Fibroblast of mammary gland (primary cell): ENCODE measurements at regions not wholly inside any gene's neighbourhood (a gene's known extent, or its start where the extent isn't known, plus 50 kb on each side); places are given as distances from the start of the nearest gene placed in this dataset.

Experiments
- DNase-seq: peaks from one replicate; pipeline ENCODE4 v3.0.0-alpha.2; 2010; ENCODE audit warnings: low read depth
- H3K4me3 ChIP-seq: 2 replicates; pipeline ENCODE4 v1.5.1; 2011; ENCODE audit warnings: low read depth, mild to moderate bottlenecking, low read length, moderate library complexity; ENCODE audit not compliant: control insufficient read depth
- TF ChIP-seq, protein P1 (sequence below): conservative IDR thresholded peaks from 2 replicates; pipeline ENCODE4 v1.5.1; 2011; ENCODE audit warnings: low read depth, low read length, inconsistent platforms; ENCODE audit not compliant: control insufficient read depth, insufficient read depth

DNA sequence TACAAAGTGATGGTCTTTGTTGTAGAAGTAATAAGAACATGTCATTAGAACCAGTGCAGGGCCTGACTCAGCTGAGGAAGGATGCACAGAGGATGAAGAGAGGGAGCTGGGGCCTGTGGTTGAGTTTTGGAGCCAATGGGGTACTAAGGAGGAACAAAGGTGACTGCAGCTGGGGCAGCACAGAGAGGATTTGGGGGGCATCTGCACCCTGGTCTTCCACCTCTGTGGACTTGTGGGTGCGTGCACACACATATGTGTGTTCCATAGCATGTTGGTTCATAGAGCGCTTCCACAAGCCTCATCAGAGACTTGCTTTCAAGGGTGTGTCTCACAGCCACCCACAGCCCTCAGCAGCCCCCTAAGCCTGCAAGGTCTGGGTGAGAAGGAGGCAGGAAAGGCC lies 650.3 kb upstream of the MGMT start:
- DNase-seq = no peak
- H3K4me3 ChIP-seq = no peak overlapping the region
- TF ChIP-seq, protein P1, sequence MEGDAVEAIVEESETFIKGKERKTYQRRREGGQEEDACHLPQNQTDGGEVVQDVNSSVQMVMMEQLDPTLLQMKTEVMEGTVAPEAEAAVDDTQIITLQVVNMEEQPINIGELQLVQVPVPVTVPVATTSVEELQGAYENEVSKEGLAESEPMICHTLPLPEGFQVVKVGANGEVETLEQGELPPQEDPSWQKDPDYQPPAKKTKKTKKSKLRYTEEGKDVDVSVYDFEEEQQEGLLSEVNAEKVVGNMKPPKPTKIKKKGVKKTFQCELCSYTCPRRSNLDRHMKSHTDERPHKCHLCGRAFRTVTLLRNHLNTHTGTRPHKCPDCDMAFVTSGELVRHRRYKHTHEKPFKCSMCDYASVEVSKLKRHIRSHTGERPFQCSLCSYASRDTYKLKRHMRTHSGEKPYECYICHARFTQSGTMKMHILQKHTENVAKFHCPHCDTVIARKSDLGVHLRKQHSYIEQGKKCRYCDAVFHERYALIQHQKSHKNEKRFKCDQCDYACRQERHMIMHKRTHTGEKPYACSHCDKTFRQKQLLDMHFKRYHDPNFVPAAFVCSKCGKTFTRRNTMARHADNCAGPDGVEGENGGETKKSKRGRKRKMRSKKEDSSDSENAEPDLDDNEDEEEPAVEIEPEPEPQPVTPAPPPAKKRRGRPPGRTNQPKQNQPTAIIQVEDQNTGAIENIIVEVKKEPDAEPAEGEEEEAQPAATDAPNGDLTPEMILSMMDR = no peak

DNA sequence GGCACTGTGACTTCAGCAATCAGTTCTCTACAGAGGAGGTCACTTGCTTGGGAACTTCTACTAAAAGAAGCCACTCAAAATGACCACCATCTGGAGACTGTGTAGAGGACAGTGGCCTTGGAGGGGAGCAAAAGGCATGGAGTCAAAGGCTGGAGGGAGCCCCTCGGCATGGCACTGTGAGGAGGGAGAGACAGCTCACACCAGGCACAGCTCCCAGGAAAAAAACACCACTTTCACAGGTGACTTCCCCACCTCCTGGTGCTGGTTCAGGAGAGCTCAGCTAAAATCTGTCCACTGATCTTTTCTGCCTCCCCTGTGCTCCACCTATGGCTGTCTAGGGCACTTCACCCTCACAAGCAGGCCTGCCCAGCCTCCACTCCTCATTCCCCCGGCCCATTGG lies 649.4 kb upstream of the MGMT start:
- H3K4me3 ChIP-seq = no peak overlapping the region
- no peak for DNase-seq
- TF ChIP-seq, protein P1 = no peak

- H3K4me3 ChIP-seq = no peak overlapping the region
- no peak for DNase-seq
- TF ChIP-seq, protein P1 = no peak
Observed at GRCh38 chr10:128820663-128821062, 646.4 kb upstream of the MGMT start.

DNA sequence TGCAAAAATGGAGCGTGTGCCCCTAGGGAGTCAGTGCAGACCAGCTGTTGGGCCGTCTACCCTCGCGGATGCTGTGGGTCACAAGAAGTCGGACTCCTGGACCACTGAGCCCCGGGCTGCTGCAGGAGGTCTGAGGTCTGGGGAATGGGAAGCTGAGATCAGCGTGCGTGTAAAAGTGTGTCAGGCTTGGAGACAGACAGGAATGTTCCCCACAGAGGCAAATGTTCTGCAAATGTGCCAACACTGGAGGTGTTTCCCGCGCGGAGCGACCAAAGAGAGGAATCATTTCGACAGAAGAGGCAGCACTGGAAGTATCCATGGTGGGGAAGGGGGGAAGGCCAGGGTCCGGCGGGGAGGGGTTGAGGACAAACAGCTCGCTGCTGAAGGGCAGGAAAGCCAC lies 643.8 kb upstream of the MGMT start:
- TF ChIP-seq, protein P1 = no peak
- no peak for DNase-seq

GRCh38 chr10:128825626-128826025 lies 641.4 kb upstream of the MGMT start:
- H3K4me3 ChIP-seq = no peak overlapping the region
- TF ChIP-seq, protein P1 = no peak
- no peak for DNase-seq

More for the DNA sequence above, 643.8 kb upstream of the MGMT start:
- H3K4me3 ChIP-seq = no peak overlapping the region

DNA sequence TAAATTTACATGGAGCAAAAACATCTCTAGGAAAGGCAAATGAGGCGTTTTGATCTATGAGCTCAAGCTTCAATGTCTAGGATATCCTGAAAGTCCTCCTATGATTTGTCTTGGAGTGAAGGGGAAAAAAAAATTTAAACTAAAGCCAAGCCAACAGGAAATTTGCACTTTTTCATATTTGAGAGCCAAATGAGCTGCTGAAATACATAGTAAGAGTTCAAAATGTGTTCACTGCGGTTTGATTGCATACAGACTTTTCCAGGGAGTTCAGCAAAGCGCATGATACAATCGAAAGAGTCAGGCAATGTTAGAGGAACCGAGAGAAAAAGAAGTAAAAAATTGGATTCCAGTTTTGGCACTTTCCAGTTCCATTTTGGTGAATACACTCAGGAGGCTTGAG lies 633.4 kb upstream of the MGMT start:
- DNase-seq = no peak
- no peak overlapping the region for H3K4me3 ChIP-seq
- TF ChIP-seq, protein P1 = no peak

GRCh38 chr10:128835361-128835760 lies 631.7 kb upstream of the MGMT start:
- no peak overlapping the region for H3K4me3 ChIP-seq
- DNase-seq = no peak
- TF ChIP-seq, protein P1 = no peak
